Activated T-helper 17 cell treated with anti-CD3 and anti-CD28 coated beads, Interleukin-2, amount 50 U/mL, for 72 hours (primary cell): ENCODE measurements at regions not wholly inside any gene's neighbourhood (a gene's known extent, or its start where the extent isn't known, plus 50 kb on each side); places are given as distances from the start of the nearest gene placed in this dataset.

ENCODE experiments used
- ATAC-seq: fragments of 150-1000 bp; cut with Tn5 transposase; replicated peaks from 2 replicates; pipeline ENCODE4 v1.10.0; 2021; ENCODE audit warnings: mild to moderate bottlenecking, moderate library complexity
- H3K27ac Mint-ChIP-seq: one replicate; pipeline ENCODE4 v1.8.0; 2022; ENCODE audit warnings: mixed read lengths
- H3K27me3 Mint-ChIP-seq: one replicate; pipeline ENCODE4 v1.8.0; 2022; ENCODE audit warnings: mixed read lengths
- H3K36me3 Mint-ChIP-seq: one replicate; pipeline ENCODE4 v1.8.0; 2022; ENCODE audit warnings: low read depth, mild to moderate bottlenecking, mixed read lengths
- H3K4me1 Mint-ChIP-seq: one replicate; pipeline ENCODE4 v1.8.0; 2022; ENCODE audit warnings: mixed read lengths
- H3K4me3 Mint-ChIP-seq: one replicate; pipeline ENCODE4 v1.8.0; 2022; ENCODE audit warnings: mild to moderate bottlenecking, mixed read lengths
- H3K9me3 Mint-ChIP-seq: one replicate; pipeline ENCODE4 v1.8.0; 2022; ENCODE audit warnings: mixed read lengths

- Mint-ChIP-seq H3K4me1 (no peaks in the 10 kb centered on the region), H3K27me3 (peaks cover 22% of the 10 kb centered on the region), H3K27ac (no peak overlapping the region), H3K4me3 (no peak overlapping the region), H3K36me3 (no peaks in the 10 kb centered on the region), H3K9me3 (peaks cover 7% of the 10 kb centered on the region)
- no peak for ATAC-seq
Measured at GRCh38 chr2:136530146-136530545, 235.2 kb upstream of the THSD7B start.

DNA sequence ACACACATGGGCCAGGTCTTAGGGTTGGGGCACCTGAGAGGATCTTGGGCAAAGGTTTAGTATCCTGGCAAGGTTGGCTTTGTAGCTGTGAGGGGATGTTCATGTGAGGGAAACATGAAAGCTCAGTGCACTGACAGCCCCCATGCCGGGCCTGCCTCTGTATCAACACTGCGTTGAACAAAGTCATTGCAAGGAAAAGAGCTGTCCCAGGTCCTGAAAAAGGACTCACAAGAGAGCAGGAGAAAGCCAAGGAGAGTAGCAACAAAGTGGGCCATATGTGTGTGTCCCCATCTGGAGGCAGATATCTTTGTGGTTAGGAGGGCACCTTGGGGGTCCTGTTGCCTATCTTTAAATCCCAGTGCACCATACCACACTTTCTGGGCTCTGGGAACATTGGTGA is 237.8 kb upstream of the THSD7B start:
- no peaks in the 10 kb centered on the region for H3K36me3 Mint-ChIP-seq
- H3K27ac Mint-ChIP-seq = no peak overlapping the region
- no peaks in the 10 kb centered on the region for H3K4me1 Mint-ChIP-seq
- peaks cover 21% of the 10 kb centered on the region for H3K27me3 Mint-ChIP-seq
- peaks cover 7% of the 10 kb centered on the region for H3K9me3 Mint-ChIP-seq
- no peak for ATAC-seq
- H3K4me3 Mint-ChIP-seq = no peak overlapping the region

DNA sequence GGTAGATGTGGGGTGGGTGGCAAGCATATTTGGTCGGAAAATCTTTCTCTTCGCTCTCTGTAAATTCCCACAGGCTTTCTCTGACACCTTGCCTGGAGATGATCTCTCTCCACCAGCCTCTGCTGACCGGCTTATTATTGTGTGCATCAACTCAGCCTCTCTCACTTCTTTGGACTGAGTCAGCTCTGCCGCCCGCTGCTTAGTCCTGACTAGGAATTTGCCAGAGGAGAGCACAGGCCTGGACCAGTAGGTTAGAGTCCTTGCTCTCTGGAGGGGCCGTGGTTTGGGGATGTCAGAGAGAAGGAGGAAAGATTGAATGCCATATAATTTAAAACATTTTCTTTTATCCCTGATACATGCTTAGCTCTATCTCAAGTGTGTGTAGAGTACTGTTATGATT is 242.6 kb upstream of the THSD7B start:
- Mint-ChIP-seq H3K36me3 (no peaks in the 10 kb centered on the region), H3K4me3 (no peak overlapping the region), H3K4me1 (no peaks in the 10 kb centered on the region), H3K27me3 (peaks cover 3% of the 10 kb centered on the region), H3K9me3 (no peaks in the 10 kb centered on the region), H3K27ac (no peak overlapping the region)
- no peak for ATAC-seq

DNA sequence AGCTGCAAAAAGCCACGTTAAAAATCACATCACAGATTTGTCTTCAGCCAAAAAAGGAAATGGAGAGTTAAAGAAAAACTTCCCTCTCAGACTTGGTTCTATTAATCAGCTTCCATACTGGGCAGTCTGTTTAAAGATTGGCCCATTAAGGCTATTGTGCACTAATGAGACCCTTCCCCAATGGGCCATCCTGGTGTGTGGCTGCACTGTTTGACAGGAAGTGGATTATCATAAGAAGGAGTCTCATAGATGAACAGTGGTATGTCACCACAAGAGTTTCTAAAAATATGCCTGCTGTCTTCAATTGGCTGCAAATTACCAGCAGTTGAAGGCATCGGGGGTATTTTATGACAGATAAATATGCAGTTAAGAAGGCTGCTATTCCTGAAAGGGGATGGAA is 247.6 kb upstream of the THSD7B start:
- ATAC-seq = no peak
- H3K4me3 Mint-ChIP-seq = no peak overlapping the region
- H3K4me1 Mint-ChIP-seq = no peaks in the 10 kb centered on the region
- H3K27ac Mint-ChIP-seq = no peak overlapping the region
- no peaks in the 10 kb centered on the region for H3K9me3 Mint-ChIP-seq
- H3K27me3 Mint-ChIP-seq = peaks cover 24% of the 10 kb centered on the region
- no peaks in the 10 kb centered on the region for H3K36me3 Mint-ChIP-seq

GRCh38 chr2:136510244-136510643 is 255.1 kb upstream of the THSD7B start:
- H3K27me3 Mint-ChIP-seq = peaks cover 32% of the 10 kb centered on the region
- H3K4me1 Mint-ChIP-seq = no peaks in the 10 kb centered on the region
- no peaks in the 10 kb centered on the region for H3K9me3 Mint-ChIP-seq
- no peak overlapping the region for H3K4me3 Mint-ChIP-seq
- H3K27ac Mint-ChIP-seq = no peak overlapping the region
- ATAC-seq = no peak
- no peaks in the 10 kb centered on the region for H3K36me3 Mint-ChIP-seq

- Mint-ChIP-seq H3K4me1 (no peaks in the 10 kb centered on the region), H3K9me3 (no peaks in the 10 kb centered on the region), H3K27ac (no peak overlapping the region), H3K36me3 (no peaks in the 10 kb centered on the region), H3K4me3 (no peak overlapping the region), H3K27me3 (peaks cover 14% of the 10 kb centered on the region)
- ATAC-seq = no peak
Measured at GRCh38 chr2:136505462-136505861, 259.9 kb upstream of the THSD7B start.

DNA sequence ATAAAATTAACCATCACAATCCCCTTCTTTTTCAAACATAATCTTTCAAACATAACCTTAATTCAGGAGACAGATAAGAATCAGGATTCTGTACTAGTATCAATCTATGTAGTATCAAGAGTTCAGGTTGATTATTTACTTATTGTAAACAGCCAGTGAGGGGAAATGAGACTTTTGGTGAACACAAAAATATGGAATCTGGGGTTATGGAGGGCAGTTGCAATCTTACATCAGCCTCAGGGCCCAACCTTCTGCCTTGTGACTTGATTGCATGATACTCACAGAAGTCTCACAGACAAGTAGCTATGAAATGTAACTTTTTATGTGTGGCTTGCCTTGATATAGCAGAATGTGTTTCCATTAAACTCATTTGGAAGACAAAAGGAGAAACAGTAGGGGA is 262.7 kb upstream of the THSD7B start:
- Mint-ChIP-seq H3K36me3 (no peaks in the 10 kb centered on the region), H3K4me3 (no peak overlapping the region), H3K9me3 (no peaks in the 10 kb centered on the region), H3K27ac (no peak overlapping the region), H3K27me3 (peaks cover 3% of the 10 kb centered on the region), H3K4me1 (no peaks in the 10 kb centered on the region)
- ATAC-seq = no peak

DNA sequence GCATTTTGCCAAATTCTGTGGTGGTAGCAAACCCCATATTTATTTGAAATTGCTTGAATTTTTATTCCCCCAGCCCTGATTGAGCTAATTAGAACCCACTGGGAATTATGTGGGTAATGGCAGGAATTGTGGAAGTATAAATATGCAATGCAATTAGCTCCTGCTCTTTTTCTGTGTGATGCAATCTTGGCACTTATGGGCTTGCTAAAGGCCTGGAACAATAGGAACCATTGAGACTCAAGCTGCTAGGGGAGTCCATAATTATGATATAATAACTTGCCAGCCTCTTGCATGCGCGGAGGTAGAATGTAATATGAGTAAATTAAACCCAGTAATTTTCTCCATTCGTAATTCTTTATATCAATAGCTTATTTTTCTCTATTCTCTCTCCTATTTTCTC is 267.6 kb upstream of the THSD7B start:
- Mint-ChIP-seq H3K9me3 (no peaks in the 10 kb centered on the region), H3K27ac (no peak overlapping the region), H3K27me3 (peaks cover 14% of the 10 kb centered on the region), H3K4me3 (no peak overlapping the region), H3K4me1 (no peaks in the 10 kb centered on the region), H3K36me3 (no peaks in the 10 kb centered on the region)
- no peak for ATAC-seq

GRCh38 chr2:136496966-136497365 is 268.4 kb upstream of the THSD7B start:
- no peaks in the 10 kb centered on the region for H3K9me3 Mint-ChIP-seq
- H3K27ac Mint-ChIP-seq = no peak overlapping the region

DNA sequence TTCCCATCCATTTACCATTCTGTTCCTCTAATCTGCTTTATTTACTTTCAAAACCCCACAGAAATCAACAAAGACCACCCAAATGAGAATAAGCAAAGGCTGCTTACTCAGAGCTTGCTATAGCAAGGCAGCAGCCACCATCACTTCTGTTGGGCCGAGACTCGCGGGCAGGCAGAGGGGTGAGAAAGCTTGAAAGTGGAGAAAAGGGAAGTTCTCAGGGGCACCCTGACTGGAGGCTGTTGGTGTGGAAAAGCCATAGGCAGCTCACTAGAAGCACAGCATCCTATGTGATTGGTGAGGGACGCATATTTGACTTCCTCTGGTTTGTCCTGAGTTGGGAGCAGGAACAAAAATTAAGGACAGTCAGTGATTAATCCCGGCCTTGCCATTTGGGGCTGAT is 269.7 kb upstream of the THSD7B start:
- Mint-ChIP-seq H3K27me3 (peaks cover 25% of the 10 kb centered on the region), H3K27ac (no peak overlapping the region), H3K9me3 (peaks cover 4% of the 10 kb centered on the region), H3K36me3 (no peaks in the 10 kb centered on the region), H3K4me1 (no peaks in the 10 kb centered on the region), H3K4me3 (no peak overlapping the region)
- ATAC-seq = no peak

More at GRCh38 chr2:136496966-136497365, 268.4 kb upstream of the THSD7B start:
- peaks cover 16% of the 10 kb centered on the region for H3K27me3 Mint-ChIP-seq
- H3K4me3 Mint-ChIP-seq = no peak overlapping the region
- H3K36me3 Mint-ChIP-seq = no peaks in the 10 kb centered on the region
- no peaks in the 10 kb centered on the region for H3K4me1 Mint-ChIP-seq
- no peak for ATAC-seq

GRCh38 chr2:136492901-136493300 is 272.4 kb upstream of the THSD7B start:
- ATAC-seq = no peak
- H3K36me3 Mint-ChIP-seq = no peaks in the 10 kb centered on the region
- peaks cover 24% of the 10 kb centered on the region for H3K27me3 Mint-ChIP-seq
- no peaks in the 10 kb centered on the region for H3K4me1 Mint-ChIP-seq
- no peak overlapping the region for H3K4me3 Mint-ChIP-seq
- H3K27ac Mint-ChIP-seq = no peak overlapping the region
- peaks cover 4% of the 10 kb centered on the region for H3K9me3 Mint-ChIP-seq

- no peak for ATAC-seq
- Mint-ChIP-seq H3K27me3 (peaks cover 17% of the 10 kb centered on the region), H3K27ac (no peak overlapping the region), H3K36me3 (no peaks in the 10 kb centered on the region), H3K4me1 (no peaks in the 10 kb centered on the region), H3K4me3 (no peak overlapping the region), H3K9me3 (peaks cover 4% of the 10 kb centered on the region)
Measured at GRCh38 chr2:136490100-136490499, 275.2 kb upstream of the THSD7B start.

- Mint-ChIP-seq H3K4me1 (no peaks in the 10 kb centered on the region), H3K27me3 (peaks cover 14% of the 10 kb centered on the region), H3K36me3 (no peaks in the 10 kb centered on the region), H3K9me3 (peaks cover 4% of the 10 kb centered on the region), H3K4me3 (no peak overlapping the region), H3K27ac (no peak overlapping the region)
- no peak for ATAC-seq
Measured at GRCh38 chr2:136487421-136487820, 277.9 kb upstream of the THSD7B start.

DNA sequence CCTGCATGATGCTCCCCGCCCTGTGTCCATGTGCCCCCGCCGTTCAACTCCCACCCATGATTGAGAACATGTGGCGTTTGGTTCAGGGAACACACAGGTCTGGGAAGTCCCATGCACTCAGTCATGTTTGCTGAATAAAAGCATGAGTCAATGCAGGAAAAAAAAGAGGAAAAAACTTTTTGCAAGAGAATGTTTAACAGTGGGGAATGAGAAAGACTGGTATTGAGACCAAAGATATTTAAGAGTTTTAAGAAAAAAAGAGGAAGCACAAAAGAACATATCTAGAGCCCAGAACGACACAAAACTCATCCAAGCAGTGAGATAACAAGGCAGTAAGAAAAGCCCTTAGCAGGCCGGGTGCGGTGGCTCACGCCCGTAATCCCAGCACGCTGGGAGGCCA is 279.2 kb upstream of the THSD7B start:
- no peaks in the 10 kb centered on the region for H3K9me3 Mint-ChIP-seq
- no peak overlapping the region for H3K4me3 Mint-ChIP-seq
- no peaks in the 10 kb centered on the region for H3K36me3 Mint-ChIP-seq
- no peak overlapping the region for H3K27ac Mint-ChIP-seq
- peaks cover 6% of the 10 kb centered on the region for H3K27me3 Mint-ChIP-seq
- no peaks in the 10 kb centered on the region for H3K4me1 Mint-ChIP-seq
- no peak for ATAC-seq

- ATAC-seq = no peak
- H3K4me1 Mint-ChIP-seq = no peaks in the 10 kb centered on the region
- H3K36me3 Mint-ChIP-seq = no peaks in the 10 kb centered on the region
- H3K27ac Mint-ChIP-seq = no peak overlapping the region
- H3K27me3 Mint-ChIP-seq = peaks cover 8% of the 10 kb centered on the region
- H3K9me3 Mint-ChIP-seq = peaks cover 12% of the 10 kb centered on the region
- no peak overlapping the region for H3K4me3 Mint-ChIP-seq
Measured at GRCh38 chr2:136482966-136483365, 282.4 kb upstream of the THSD7B start.

DNA sequence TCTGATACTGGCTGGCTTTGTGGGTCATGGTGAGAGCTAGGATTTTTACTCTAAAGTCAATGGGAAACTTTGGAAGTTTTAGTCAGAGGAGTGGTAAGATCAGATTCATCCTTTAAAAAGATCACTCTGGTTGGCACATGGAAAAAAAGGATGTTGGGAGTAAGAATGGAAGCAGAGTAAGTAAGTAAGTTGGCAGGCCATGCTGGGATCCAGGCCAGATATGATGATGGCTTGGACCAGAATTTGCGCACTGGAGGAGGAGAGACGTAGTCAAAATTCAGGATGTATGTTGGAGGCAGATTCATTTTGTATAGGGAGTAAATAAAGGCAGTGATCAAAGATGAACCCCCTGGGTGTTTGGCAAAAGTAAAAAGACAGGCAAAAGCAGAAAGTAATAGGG is 283.3 kb upstream of the THSD7B start:
- Mint-ChIP-seq H3K4me1 (no peaks in the 10 kb centered on the region), H3K36me3 (no peaks in the 10 kb centered on the region), H3K9me3 (peaks cover 17% of the 10 kb centered on the region), H3K27me3 (peaks cover 13% of the 10 kb centered on the region), H3K27ac (no peak overlapping the region), H3K4me3 (no peak overlapping the region)
- no peak for ATAC-seq
